Astrocyte of the spinal cord (primary cell): ENCODE measurements at regions not wholly inside any gene's neighbourhood (a gene's known extent, or its start where the extent isn't known, plus 50 kb on each side); places are given as distances from the start of the nearest gene placed in this dataset.

ENCODE experiments used
- DNase-seq: peaks from one replicate; pipeline ENCODE4 v3.0.0; 2011; ENCODE audit warnings: low read depth, low spot score
- H3K4me3 ChIP-seq: 2 replicates; pipeline ENCODE4 v1.5.1; 2011; ENCODE audit warnings: low read depth, mild to moderate bottlenecking, low read length, moderate library complexity
- in situ Hi-C: cut with HindIII; loops from 2 replicates; pipeline ENCODE4 v1.10.0; 2017; ENCODE audit warnings: low sequenced_read_pairs
- TF ChIP-seq, protein P1 (sequence below): IDR thresholded peaks from 2 replicates; pipeline ENCODE4 v1.5.1; 2012; ENCODE audit warnings: low read depth, mild to moderate bottlenecking, low read length, inconsistent platforms

DNA sequence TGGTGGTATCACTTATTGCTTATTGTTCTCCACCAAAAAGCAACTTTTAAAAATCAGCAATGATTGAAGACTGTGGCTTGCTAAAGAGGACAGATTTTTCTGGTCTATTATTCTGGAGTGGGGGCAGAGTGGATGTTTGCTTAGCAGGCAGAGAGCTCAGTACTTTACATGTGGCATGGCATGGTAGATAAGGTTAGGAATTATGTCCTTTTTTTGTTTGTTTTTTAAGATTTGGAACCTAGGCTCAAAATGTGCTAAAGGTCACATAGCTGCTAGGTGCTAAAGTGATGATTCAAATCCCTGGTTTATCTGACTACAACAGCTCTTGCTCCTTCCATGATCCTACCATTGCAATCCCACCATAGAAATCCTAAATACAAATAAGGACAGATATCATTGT, 331.0 kb upstream of the ADAMTS9 start:
- no peak overlapping the region for H3K4me3 ChIP-seq
- DNase-seq, result no peak
- TF ChIP-seq, protein P1, sequence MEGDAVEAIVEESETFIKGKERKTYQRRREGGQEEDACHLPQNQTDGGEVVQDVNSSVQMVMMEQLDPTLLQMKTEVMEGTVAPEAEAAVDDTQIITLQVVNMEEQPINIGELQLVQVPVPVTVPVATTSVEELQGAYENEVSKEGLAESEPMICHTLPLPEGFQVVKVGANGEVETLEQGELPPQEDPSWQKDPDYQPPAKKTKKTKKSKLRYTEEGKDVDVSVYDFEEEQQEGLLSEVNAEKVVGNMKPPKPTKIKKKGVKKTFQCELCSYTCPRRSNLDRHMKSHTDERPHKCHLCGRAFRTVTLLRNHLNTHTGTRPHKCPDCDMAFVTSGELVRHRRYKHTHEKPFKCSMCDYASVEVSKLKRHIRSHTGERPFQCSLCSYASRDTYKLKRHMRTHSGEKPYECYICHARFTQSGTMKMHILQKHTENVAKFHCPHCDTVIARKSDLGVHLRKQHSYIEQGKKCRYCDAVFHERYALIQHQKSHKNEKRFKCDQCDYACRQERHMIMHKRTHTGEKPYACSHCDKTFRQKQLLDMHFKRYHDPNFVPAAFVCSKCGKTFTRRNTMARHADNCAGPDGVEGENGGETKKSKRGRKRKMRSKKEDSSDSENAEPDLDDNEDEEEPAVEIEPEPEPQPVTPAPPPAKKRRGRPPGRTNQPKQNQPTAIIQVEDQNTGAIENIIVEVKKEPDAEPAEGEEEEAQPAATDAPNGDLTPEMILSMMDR, result no peak
- in situ Hi-C loops, result no loop called here

DNA sequence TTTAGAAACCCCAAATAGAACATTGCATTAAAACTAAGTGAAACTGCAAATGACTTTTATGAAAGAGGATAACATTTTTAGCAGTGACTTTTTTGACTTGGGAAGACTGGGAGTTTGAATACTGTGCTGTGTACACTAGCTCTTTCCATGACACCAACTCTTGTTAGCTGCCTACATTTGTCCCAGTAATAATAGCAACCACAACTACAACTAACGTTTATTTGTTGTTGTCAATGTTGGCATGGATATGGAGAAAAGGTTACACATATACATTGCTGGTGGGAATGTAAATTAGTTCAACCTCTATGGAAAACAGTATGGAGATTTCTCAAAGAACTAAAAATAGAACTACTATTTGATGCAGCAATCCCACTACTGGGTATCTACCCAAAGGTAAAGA, 329.6 kb upstream of the ADAMTS9 start:
- in situ Hi-C loops, result no loop called here
- TF ChIP-seq, protein P1, result no peak
- DNase-seq, result no peak
- no peak overlapping the region for H3K4me3 ChIP-seq

DNA sequence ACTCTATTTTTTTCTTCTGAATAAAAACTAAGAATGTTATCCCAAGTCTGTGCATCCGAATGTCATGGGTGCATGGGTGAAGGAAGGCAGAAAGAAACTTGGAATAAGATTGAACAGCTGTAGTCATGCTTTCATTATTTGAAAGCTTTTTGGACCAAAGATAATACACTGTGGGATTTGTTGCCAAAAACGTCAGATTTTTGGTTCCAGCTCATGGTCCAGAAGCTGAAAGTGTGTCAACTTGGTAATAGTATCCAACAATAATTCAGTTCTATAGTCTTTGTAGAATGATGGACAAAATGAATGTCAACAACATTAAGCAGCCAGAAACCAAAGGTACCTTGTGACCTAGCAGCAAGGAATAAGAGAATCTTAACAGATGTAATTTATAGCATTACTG, 327.9 kb upstream of the ADAMTS9 start:
- in situ Hi-C loops, result no loop called here
- H3K4me3 ChIP-seq, result no peak overlapping the region
- no peak for DNase-seq
- TF ChIP-seq, protein P1, result no peak

DNA sequence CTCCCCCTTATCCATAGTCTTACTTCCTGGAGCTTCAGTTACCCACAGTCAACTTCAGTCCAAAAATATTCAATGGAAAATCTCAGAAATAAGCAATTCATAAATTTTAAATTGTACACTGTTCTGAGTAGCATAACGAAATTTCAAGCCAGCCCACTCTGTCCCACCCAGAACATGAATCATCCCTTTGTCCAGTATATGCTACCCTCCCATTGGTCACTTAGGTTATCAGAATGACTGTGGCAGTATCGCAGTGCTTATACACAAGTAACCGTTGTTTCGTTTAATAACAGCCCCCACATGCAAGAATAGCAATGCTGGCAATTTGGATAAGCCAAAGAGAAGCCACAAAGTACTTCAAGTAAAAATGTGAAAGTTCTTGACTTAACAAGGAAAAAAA, 325.3 kb upstream of the ADAMTS9 start:
- no peak for DNase-seq
- in situ Hi-C loops, result no loop called here

DNA sequence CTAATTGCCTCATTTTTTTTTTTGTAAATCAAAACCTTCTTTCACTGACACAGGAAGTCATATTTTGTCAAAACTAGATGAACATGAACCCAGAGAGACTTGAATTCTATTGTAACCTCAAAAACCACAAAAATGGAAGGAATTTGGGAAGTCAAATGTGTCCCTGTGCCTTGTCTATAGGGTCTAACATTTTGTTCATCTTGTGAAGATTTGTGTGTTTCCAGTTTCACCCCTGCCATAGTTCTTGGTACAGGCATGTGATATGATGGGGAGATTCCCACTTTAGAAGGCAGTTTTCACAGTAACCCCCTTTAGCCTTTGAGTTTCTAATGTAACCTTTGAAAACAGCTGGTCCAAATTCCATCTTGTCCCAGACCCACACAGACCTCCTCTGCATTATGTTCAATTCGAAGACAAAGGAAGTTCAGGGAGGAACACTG, 318.5 kb upstream of the ADAMTS9 start:
- in situ Hi-C loops, result no loop called here
- no peak overlapping the region for H3K4me3 ChIP-seq
- TF ChIP-seq, protein P1, result no peak
- DNase-seq, result peak; percentile 63

More for the DNA sequence above, 325.3 kb upstream of the ADAMTS9 start:
- H3K4me3 ChIP-seq, result no peak overlapping the region
- TF ChIP-seq, protein P1, result no peak

DNA sequence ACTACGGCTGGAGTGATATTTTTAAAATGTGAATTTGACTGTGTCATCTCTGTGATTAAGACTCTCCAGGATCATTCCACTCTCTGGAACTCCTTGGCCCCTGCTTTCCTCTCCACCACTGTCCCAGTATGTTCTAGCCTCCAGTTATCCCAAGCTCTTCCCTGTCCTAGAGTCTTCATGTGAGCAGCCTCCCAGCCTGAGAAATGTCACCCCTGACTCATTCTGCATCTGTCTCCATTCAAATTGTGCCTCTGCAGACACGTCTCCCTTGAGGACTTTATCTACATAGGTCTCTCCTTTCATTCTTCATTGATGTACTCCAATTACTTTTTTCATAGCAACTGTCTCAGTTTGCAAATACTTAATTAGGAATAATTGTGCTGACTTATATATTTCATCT, 317.7 kb upstream of the ADAMTS9 start:
- no peak for DNase-seq
- in situ Hi-C loops, result no loop called here
- no peak overlapping the region for H3K4me3 ChIP-seq
- TF ChIP-seq, protein P1, result no peak

DNA sequence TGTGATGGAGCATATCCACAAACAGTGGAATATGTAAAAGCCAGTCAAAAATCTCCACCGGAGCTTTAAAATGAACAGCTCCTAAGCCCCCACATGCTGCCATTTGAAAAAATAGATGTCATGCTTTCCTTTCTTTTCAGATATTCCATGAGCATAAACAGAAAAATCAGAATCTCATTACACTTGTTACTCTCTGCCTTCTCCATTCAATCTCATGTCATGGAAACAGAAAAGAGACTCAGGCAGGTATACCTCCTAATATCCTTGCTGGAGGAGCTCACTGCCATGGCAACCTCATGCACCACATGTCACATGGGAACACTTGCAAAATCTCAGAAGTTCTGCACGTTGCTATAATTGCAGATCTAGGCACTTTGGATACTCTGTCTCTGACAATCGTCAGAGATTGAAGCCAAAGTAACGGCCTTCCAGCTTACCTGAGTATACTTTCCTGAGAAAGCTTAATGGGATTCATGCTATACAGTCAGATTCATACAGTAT, 317.0 kb upstream of the ADAMTS9 start:
- H3K4me3 ChIP-seq, result no peak overlapping the region
- in situ Hi-C loops, result no loop called here
- TF ChIP-seq, protein P1, result no peak
- no peak for DNase-seq
